HepG2 (cell line): ENCODE measurements at regions not wholly inside any gene's neighbourhood (a gene's known extent, or its start where the extent isn't known, plus 50 kb on each side); places are given as distances from the start of the nearest gene placed in this dataset.

Experiments used
- SRY ChIP-seq: sonication (generic); formaldehyde crosslinking; IDR thresholded peaks from 2 replicates; pipeline ENCODE4 v1.8.0; 2022; ENCODE audit warnings: mild to moderate bottlenecking, missing genetic modification reagents
- YEATS2 ChIP-seq: sonication (generic); formaldehyde crosslinking; IDR thresholded peaks from 2 replicates; pipeline ENCODE4 v1.4.0; 2020; ENCODE audit warnings: missing genetic modification reagents, borderline replicate concordance
- ZNF30 ChIP-seq: sonication (generic); formaldehyde crosslinking; IDR thresholded peaks from 2 replicates; pipeline ENCODE4 v1.5.0; 2020; ENCODE audit warnings: mild to moderate bottlenecking, missing genetic modification reagents
- ZNF562 ChIP-seq: sonication (generic); formaldehyde crosslinking; IDR thresholded peaks from 2 replicates; pipeline ENCODE4 v1.8.0; 2022; ENCODE audit warnings: missing genetic modification reagents, borderline replicate concordance
- TF ChIP-seq, protein P1 (sequence below): sonication (generic); formaldehyde crosslinking; IDR thresholded peaks from 2 replicates; pipeline ENCODE4 v1.5.1; 2020; ENCODE audit warnings: missing genetic modification reagents, mild to moderate bottlenecking, borderline replicate concordance
- TF ChIP-seq, protein P2 (sequence below): IDR thresholded peaks from 2 replicates; pipeline ENCODE4 v1.6.1; 2016; ENCODE audit warnings: low read depth, control low read depth
- TF ChIP-seq, protein P3 (sequence below), 2 experiments: fragments of 450-650 bp in 1 of 2; sonication (generic) in 1 of 2; formaldehyde crosslinking in 1 of 2; IDR thresholded peaks; 2 replicates each; pipeline versions ENCODE4 v1.6.1 to v1.8.0; 2016 to 2022; ENCODE audit warnings: antibody characterized with exemption in 1 of 2, mild to moderate bottlenecking in 1 of 2, missing genetic modification reagents in 1 of 2
- TF ChIP-seq, protein P4 (sequence below): IDR thresholded peaks from 2 replicates; pipeline ENCODE4 v1.6.1; 2016; ENCODE audit warnings: missing biosample characterization, missing genetic modification reagents, low read depth
- TF ChIP-seq, protein P5 (sequence below): sonication (generic); formaldehyde crosslinking; IDR thresholded peaks from 2 replicates; pipeline ENCODE4 v1.4.0; 2020; ENCODE audit warnings: missing genetic modification reagents

DNA sequence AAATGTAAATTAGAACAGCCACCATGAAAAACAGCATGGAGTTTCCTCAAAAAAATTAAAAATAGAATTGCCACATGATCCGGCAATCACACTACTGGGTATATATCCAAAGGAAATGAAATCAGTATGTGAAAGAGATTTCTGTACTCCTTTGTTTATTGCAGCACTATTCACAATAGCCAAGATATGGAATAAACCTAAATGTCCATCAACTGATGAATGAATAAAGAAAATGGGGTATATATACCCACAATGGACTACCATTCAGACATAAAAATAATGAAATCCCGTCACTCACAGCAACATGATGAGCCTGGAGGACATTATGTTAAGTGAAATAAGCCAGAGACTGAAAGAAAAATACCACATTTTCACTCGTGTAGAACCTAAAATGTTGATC lies 296.9 kb downstream of the RAP2B start (continued):
- TF ChIP-seq, protein P1, sequence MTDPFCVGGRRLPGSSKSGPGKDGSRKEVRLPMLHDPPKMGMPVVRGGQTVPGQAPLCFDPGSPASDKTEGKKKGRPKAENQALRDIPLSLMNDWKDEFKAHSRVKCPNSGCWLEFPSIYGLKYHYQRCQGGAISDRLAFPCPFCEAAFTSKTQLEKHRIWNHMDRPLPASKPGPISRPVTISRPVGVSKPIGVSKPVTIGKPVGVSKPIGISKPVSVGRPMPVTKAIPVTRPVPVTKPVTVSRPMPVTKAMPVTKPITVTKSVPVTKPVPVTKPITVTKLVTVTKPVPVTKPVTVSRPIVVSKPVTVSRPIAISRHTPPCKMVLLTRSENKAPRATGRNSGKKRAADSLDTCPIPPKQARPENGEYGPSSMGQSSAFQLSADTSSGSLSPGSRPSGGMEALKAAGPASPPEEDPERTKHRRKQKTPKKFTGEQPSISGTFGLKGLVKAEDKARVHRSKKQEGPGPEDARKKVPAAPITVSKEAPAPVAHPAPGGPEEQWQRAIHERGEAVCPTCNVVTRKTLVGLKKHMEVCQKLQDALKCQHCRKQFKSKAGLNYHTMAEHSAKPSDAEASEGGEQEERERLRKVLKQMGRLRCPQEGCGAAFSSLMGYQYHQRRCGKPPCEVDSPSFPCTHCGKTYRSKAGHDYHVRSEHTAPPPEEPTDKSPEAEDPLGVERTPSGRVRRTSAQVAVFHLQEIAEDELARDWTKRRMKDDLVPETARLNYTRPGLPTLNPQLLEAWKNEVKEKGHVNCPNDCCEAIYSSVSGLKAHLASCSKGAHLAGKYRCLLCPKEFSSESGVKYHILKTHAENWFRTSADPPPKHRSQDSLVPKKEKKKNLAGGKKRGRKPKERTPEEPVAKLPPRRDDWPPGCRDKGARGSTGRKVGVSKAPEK (CRISPR knock-in tag) = no peak
- TF ChIP-seq, protein P2, sequence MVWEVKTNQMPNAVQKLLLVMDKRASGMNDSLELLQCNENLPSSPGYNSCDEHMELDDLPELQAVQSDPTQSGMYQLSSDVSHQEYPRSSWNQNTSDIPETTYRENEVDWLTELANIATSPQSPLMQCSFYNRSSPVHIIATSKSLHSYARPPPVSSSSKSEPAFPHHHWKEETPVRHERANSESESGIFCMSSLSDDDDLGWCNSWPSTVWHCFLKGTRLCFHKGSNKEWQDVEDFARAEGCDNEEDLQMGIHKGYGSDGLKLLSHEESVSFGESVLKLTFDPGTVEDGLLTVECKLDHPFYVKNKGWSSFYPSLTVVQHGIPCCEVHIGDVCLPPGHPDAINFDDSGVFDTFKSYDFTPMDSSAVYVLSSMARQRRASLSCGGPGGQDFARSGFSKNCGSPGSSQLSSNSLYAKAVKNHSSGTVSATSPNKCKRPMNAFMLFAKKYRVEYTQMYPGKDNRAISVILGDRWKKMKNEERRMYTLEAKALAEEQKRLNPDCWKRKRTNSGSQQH (CRISPR knock-in tag) = no peak
- TF ChIP-seq YEATS2 (CRISPR knock-in tag) = no peak
- TF ChIP-seq ZNF562 (CRISPR knock-in tag) = no peak
- TF ChIP-seq, protein P3, sequence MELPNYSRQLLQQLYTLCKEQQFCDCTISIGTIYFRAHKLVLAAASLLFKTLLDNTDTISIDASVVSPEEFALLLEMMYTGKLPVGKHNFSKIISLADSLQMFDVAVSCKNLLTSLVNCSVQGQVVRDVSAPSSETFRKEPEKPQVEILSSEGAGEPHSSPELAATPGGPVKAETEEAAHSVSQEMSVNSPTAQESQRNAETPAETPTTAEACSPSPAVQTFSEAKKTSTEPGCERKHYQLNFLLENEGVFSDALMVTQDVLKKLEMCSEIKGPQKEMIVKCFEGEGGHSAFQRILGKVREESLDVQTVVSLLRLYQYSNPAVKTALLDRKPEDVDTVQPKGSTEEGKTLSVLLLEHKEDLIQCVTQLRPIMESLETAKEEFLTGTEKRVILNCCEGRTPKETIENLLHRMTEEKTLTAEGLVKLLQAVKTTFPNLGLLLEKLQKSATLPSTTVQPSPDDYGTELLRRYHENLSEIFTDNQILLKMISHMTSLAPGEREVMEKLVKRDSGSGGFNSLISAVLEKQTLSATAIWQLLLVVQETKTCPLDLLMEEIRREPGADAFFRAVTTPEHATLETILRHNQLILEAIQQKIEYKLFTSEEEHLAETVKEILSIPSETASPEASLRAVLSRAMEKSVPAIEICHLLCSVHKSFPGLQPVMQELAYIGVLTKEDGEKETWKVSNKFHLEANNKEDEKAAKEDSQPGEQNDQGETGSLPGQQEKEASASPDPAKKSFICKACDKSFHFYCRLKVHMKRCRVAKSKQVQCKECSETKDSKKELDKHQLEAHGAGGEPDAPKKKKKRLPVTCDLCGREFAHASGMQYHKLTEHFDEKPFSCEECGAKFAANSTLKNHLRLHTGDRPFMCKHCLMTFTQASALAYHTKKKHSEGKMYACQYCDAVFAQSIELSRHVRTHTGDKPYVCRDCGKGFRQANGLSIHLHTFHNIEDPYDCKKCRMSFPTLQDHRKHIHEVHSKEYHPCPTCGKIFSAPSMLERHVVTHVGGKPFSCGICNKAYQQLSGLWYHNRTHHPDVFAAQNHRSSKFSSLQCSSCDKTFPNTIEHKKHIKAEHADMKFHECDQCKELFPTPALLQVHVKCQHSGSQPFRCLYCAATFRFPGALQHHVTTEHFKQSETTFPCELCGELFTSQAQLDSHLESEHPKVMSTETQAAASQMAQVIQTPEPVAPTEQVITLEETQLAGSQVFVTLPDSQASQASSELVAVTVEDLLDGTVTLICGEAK (IDR thresholded peaks at IDR 0.05) = no peak
- TF ChIP-seq, protein P3 (CRISPR knock-in tag; IDR thresholded peaks at IDR 0.05) = no peak
- TF ChIP-seq, protein P4, sequence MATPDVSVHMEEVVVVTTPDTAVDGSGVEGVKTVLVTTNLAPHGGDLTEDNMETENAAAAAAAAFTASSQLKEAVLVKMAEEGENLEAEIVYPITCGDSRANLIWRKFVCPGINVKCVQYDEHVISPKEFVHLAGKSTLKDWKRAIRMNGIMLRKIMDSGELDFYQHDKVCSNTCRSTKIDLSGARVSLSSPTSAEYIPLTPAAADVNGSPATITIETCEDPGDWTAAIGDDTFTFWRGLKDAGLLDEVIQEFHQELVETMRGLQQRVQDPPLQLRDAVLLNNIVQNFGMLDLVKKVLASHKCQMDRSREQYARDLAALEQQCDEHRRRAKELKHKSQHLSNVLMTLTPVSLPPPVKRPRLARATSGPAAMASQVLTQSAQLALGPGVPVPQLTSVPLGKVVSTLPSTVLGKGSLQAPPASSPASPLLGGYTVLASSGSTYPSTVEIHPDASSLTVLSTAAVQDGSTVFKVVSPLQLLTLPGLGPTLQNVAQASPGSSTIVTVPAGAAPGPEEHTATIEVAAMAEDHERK = no peak
- TF ChIP-seq ZNF30 (CRISPR knock-in tag) = no peak
- TF ChIP-seq, protein P5, sequence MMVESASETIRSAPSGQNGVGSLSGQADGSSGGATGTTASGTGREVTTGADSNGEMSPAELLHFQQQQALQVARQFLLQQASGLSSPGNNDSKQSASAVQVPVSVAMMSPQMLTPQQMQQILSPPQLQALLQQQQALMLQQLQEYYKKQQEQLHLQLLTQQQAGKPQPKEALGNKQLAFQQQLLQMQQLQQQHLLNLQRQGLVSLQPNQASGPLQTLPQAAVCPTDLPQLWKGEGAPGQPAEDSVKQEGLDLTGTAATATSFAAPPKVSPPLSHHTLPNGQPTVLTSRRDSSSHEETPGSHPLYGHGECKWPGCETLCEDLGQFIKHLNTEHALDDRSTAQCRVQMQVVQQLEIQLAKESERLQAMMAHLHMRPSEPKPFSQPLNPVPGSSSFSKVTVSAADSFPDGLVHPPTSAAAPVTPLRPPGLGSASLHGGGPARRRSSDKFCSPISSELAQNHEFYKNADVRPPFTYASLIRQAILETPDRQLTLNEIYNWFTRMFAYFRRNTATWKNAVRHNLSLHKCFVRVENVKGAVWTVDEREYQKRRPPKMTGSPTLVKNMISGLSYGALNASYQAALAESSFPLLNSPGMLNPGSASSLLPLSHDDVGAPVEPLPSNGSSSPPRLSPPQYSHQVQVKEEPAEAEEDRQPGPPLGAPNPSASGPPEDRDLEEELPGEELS (CRISPR knock-in tag) = no peak
- no peak for TF ChIP-seq SRY (CRISPR knock-in tag)
